DMS53 (cell line): ENCODE measurements at regions not wholly inside any gene's neighbourhood (a gene's known extent, or its start where the extent isn't known, plus 50 kb on each side); places are given as distances from the start of the nearest gene placed in this dataset.
"Not testable (repeated sequence)": the region's sequence is repeated elsewhere in the genome, so short reads cannot be mapped to it uniquely, and the experiment has no call there.

ENCODE experiments used
- DNase-seq: peaks from one replicate; lab custom pipeline; 2025; lab: John Stamatoyannopoulos, UW

DNA sequence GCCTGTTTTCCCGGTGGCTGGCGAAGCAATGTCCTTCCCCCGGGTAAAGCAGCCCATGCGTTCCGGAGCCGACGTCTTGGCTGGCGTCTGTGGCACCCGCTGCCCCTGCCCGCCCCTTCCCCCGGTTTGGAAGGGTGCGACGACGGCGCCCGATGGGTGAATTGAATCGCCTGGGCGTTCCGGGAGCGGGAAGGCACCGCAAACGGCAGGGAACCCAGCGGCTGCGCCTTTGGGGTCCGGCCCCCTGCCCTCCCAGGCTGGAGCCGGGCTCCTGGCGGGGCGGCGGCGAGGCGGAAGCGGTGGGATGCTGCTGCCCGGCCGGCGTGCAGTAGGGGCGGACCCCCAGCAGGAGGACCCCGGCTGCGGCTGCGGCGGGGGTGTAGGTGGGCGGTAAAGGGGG is 123.6 kb upstream of the RHOU start:
- not testable (repeated sequence) for DNase-seq

DNA sequence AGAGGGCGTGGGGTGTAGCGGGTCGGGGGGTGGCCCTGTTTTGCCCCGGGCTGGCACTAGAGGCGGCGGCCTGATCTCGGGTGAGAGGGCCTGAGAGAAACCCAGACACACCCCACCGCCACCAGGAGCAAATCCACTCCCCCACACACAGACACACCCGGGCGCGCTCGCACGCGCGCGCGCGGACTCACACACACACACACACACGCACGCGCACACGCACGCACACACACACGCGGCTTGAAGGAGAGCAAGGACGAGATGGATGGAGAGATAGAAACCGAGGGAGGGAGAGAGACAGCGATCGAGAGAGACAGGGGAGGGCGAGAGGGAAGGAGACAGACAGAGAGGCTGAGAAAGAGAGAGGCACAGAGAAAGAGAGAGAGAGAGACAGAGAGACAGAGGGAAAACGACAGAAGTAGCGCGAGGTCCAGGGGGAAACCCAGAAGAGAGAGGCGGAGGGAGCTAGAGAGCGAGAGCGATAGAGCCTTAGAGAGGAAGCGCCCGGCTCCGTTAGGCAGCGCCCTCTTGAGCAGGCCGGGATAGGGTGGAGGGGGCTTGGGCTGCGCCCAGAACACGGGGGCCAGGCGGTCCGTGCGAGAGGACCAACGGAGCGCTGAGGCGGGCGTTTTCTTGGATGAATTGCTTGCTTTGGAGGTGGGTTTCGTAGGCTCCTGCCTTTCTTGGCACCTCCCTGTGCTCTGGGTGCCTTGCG is 113.1 kb upstream of the RHOU start:
- not testable (repeated sequence) for DNase-seq

DNA sequence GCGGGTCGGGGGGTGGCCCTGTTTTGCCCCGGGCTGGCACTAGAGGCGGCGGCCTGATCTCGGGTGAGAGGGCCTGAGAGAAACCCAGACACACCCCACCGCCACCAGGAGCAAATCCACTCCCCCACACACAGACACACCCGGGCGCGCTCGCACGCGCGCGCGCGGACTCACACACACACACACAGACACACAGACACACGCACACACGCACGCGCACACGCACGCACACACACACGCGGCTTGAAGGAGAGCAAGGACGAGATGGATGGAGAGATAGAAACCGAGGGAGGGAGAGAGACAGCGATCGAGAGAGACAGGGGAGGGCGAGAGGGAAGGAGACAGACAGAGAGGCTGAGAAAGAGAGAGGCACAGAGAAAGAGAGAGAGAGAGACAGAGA is 108.8 kb upstream of the RHOU start:
- not testable (repeated sequence) for DNase-seq

DNA sequence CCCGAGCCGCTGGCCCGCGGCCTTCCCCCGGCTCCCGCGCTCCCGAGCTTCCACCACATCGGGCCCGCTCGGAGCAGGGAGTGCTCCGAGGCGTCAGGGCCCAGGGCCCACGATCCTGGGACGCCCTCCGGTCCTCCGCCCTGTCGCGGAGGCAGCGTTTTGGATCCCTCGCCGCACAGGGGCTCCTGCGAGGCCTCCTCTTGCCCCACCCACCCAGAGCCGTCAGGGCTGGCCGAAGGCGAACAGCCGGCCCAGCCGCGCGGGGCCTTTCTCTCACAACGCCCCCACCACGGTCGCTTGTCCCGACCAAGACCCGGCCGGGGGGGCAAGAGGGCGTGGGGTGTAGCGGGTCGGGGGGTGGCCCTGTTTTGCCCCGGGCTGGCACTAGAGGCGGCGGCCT is 102.4 kb upstream of the RHOU start:
- DNase-seq, result not testable (repeated sequence)

DNA sequence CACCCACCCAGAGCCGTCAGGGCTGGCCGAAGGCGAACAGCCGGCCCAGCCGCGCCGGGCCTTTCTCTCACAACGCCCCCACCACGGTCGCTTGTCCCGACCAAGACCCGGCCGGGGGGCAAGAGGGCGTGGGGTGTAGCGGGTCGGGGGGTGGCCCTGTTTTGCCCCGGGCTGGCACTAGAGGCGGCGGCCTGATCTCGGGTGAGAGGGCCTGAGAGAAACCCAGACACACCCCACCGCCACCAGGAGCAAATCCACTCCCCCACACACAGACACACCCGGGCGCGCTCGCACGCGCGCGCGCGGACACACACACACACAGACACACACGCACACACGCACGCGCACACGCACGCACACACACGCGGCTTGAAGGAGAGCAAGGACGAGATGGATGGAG is 100.0 kb upstream of the RHOU start:
- not testable (repeated sequence) for DNase-seq

DNA sequence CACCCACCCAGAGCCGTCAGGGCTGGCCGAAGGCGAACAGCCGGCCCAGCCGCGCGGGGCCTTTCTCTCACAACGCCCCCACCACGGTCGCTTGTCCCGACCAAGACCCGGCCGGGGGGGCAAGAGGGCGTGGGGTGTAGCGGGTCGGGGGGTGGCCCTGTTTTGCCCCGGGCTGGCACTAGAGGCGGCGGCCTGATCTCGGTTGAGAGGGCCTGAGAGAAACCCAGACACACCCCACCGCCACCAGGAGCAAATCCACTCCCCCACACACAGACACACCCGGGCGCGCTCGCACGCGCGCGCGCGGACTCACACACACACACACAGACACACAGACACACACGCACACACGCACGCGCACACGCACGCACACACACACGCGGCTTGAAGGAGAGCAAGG is 97.8 kb upstream of the RHOU start:
- DNase-seq, result not testable (repeated sequence)

DNA sequence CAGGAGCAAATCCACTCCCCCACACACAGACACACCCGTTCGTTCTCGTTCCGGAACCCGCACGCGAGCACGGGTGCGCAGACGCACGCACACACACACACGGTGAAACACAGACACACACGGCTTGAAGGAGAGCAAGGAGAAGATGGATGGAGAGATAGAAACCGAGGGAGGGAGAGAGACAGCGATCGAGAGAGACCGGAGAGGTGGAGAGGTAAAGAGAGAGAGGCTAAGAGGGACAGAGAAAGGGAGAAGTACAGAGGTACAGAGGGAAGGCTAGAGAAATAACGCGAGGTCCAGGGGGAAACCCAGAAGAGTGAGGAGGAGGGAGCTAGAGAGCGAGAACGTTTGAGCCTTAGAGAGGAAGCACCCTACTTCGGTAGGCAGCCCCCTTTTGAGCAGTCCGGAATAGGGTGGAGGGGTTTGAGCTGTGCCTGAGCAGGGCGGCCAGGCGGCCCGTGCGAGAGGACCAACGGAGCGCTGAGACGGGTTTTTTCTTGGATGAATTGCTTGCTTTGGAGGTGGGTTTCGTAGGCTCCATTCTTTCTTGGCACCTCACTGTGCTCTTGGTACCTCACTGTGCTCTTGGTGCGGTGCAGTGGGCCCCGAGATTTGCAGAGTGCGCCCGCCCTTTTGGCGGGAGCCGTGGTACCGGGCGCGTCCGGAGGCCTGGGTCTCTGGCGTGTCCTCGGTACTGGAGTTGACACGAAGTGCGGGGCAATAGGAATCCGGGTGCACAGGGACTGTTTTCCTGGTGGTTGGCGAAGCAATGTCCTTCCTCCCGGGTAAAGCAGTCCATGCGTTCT is 88.4 kb upstream of the RHOU start:
- DNase-seq, result peak; percentile 76

DNA sequence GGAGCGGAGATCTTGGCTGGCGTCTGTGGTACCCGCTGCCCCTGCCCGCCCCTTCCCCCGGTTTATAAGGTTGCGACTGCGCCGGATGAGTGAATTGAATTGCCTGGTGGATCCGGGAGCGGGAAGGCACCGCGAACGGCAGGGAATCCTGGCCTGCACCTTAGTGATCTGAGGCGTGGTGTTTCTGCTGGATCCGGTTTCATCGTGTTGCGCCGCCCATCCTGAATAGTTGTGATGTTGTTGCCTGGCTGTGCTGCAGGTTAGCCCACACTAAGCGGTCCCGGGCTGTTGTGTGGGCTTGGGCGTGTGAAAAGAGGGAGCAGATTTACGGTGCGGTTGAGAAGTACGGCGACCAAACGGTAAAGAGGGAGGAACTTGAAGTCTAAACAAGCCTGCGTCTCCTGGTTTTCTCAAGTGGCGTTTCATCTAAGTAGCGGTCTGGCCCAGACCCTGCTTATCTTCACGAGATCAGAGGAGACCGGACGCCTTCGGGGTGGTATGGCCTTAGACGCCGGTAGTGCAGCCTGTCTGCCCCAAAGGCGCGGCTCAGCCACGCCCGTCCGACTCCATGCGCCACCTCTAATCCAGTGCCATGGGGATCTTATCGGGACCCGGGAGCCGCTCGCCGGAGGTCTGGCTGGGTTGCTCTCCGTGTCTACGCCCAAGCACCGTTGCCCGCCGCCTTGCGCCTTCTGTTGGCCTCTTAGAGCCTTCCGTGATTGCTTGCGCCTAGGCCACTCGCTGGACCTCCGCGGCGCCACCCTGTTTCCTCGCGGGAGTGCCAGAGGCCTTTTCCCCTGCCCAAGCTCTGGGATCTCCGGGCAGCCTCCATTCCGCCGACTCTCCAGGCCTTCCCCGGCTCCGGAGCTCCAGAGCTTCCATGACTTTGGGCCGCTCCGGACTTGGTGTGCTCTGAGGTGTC is 87.5 kb upstream of the RHOU start:
- peak; percentile 79 for DNase-seq

DNA sequence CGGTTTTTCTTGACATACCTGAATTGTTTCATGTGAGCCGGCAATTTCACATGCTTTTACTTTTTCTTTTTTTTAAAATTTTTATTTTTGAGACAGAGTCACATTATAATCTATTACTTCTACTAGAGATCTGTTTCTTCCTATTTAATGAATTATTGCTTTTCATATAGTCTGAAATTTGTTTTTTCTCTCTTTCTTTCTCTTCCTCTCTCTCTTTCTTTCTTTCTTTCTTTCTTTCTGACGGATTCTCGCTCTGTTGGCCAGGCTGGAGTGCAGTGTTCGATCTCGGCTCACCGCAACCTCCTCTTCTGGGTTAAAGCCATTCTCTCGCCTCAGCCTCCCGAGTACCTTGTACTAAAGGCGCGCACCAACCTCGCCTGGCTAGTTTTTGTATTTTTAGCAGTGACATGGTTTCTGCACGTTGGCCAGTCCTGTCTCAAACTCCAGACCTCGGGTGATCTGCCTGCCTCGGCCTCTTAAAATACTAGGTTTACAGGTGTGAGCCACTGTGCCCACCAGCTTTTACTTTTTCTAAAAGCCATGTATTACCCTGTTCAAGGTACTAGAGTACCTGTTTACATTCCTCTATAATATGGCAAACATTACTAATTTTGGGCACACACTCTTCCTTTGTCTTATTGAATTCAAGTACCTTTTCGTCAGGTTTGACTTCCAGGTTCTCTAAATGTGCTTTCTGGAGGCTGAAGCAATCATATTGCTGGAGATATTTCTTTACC is 86.5 kb upstream of the RHOU start:
- DNase-seq, result no peak

DNA sequence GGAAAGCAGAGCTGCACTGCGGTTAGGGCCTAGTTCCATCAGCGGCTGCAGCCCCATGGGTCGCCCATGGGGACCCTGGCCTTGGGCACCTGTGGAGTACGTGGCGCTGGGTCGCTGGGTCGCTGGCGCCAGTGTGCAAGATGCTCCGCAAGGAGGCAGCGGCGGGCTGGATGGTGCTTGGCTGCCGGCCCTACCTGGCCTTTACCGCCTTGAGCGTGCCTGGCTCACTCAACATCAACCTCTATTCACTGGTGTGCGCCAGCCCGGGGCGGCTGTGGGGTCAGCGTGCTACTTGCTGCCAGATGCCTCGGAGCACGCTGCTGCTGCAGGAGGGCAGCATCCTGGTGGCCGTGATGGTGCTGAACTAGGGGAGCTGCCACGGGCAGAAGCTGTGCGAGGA is 85.1 kb upstream of the RHOU start:
- no peak for DNase-seq

DNA sequence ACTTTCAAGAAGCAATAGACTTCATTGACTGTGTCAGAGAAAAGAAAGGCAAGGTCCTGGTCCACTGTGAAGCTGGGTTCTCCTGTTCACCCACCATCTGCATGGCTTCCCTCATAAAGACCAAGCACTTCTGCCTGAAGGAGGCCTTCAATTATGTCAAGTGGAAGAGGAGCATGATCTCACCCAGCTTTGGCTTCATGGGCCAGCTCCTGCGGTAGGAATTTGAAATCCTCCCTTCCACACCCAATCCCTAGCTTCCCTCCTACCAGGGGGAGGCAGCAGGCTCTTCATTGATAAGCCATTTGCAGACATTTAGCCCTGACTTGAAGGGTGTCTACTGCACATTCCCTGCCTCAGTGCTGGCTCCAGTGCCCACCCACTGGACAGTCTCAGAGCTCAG is 84.3 kb upstream of the RHOU start:
- no peak for DNase-seq

DNA sequence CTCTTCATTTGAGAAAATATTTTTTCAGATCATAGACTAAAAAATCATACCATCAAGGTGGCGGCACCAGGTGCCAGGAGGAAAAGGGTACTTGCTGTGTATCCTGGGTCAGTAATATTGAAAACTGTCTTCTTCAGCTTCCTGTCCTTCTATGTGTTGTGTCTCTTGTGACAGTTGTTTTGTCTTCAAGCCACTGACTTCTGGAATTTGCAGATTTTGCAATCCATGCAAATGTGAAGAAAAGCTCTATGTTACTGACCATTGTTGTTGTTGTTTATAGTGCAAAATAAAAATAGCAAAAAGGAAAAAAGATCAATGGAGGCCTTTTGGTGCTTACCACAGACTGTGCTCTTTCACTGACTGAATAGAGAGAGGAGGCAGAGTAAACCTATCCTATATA is 83.2 kb upstream of the RHOU start:
- DNase-seq, result no peak

DNA sequence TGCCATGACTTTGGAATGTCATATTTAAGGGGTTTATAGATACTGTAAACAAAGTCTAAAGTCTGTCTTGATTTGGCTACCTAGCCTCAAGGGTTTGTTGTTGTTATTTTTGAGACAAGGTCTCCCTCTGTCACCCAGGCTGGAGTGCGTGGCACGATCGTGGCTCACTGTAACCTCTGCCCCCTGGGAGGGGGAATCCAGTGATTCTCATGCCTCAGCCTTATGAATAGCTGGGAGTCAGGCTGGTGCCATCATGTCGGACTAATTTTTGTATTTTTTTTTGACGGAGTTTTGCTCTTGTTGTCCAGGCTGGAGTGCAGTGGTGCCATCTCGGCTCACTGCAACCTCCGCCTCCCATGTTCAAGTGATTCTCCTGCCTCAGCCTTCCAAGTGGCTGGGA is 82.2 kb upstream of the RHOU start:
- not testable (repeated sequence) for DNase-seq

DNA sequence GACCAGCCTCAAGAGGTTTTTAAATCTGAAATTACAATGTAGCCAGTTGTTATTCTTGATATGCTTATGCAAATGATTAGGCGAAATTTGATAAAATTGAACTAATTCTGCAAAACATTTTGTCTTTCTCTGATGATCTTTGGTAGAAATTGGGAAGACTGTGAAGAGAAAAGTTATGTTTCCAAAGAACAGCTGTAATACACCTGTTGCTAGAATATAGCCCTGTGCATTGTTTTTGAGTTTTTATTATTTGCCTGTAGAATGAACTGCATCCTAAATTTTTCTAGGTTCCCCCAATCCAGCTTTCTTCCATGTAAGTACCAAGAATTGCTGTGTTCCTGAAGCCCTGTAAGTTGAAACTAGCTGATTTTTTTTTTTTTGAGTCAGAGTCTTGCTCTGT is 81.5 kb upstream of the RHOU start:
- DNase-seq, result no peak

DNA sequence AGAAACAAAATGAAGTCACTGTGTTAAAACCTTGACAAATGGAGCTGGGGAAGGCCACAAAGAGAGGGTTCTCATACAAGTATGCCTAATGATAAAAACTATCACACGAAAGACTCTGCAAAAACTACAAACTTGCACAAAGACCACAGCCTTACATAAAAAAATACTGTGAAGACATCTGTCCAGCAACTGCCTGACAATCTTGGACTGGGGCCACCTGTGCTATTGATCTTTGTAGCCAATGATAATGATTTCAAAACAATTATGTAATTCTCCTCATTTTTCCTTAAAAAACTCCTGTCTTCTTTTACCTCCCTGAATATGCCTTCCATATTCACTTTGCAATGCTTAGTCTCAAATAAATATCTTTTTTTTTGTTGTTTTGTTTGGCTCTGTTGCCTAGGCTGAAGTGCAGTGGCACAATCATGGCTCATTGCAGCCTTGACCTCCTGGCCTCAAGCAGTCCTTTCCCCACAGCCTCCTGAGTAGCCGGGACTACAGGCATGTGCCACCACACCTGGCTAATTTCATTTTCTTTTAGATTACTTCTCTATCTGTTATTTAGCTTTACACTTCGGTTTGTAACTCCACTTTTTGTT is 79.4 kb upstream of the RHOU start:
- no peak for DNase-seq

DNA sequence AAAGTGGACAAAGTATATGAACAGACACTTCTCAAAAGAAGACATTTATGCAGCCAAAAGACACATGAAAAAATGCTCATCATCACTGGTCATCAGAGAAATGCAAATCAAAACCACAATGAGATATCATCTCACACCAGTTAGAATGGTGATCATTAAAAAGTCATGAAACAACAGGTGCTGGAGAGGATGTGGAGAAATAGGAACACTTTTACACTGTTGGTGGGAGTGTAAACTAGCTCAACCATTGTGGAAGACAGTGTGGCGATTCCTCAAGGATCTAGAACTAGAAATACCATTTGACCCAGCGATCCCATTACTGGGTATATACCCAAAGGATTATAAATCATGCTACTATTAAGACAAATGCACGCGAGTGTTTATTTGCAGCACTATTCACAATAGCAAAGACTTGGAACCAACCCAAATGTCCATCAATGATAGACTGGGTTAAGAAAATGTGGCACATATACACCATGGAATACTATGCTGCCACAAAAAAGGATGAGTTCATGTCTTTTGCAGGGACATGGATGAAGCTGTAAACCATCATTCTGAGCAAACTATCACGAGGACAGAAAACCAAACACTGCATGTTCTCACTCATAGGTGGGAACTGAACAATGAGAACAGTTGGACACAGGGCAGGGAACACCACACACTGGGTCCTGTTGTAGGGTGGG is 73.1 kb upstream of the RHOU start:
- not testable (repeated sequence) for DNase-seq

DNA sequence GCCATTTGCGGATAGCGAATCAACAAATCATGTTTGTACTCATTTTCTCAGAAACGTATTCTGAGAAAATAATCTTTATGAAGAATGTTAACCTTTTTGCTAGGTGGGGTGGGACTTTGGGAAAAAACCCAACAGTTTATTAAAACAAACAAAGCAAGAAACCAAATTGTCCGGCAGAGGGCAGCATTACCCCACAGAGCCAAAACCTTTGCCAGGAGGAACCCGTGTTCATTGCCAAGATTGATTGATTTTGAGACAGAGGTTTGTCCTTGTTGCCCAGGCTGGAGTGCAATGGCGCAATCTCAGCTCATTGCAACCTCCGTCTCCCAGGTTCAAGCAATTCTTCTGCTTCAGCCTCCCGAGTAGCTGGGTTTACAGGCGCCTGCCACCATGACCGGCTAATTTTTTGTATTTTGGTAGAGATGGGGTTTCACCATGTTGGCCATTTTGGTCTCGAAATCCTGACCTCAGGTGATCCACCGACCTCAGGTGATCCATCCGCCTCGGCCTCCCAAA is 70.8 kb upstream of the RHOU start:
- peak; percentile 85 for DNase-seq

DNA sequence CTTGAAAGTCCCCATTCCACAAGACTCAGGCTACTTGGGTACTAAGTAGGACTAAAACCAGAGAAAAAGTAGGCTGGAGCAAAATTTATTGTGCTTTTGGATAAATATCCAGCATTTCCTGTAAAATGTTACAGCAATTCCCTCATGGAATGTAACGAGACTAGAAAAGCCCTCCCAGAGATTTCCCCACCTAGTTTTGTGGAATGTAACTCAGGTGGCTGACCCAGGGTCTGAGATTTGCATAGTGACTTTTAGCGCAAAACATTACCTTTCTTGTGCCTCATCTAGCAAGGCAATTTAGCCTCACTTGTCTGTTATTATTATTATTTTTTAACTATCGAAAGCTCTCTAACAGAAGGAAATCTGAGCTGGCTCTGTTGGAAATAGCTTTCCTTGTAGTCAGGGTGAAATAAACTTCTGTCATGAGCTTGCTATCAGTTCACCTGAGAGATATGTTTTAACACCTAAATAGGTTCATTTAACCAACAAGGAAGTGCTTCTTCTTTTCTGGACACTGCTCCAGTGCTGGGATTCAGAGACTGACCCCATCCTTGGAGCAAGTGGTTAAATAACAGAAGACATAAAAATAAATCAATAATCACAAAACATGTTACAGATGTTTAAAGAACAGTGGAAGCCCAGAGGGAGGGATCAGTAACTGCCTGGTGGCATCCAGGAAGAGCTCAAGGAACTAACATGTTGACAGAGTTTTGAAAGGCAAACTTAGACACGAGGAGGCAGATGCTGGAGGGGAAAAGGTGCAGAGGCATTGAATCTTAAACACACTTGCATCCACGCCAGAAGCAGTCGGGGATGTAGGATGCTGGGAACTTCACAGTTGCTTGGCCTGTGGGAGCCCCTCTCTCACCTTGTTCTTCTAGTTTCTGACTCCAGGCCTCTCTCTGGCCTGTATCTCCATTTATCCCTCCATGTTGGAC is 68.3 kb upstream of the RHOU start:
- DNase-seq, result no peak

DNA sequence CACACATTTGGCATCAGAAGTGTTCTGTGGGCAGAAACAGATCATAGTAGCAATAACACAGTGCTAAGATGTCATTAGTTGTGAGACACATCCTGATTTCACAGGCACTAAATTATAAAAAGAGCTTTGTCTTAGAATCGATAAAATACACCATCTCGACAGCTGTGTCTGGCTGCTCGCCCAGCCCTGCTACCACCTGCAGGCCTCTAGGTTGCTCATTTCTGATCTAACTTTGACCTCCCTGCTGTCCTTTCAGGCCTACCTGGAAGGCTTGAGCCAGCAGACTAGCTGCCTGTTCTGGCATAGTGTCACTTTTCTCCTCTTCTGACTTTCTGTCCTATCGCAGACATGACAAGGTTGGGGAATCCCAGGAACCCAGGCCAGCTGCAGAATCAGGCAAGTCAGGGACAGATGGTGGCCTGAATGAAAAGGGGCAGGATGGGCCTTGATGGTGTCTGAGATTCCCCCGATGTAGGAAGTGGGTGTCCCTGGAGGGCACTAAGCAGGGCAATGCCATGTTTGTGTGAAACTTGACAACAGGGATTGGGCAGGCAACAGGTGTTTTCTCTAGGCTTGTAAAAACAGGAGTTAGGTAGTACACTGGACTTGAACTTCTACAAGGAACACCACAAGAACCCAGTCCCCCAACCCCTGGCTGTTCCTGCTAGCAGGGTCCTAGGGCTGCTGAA is 66.6 kb upstream of the RHOU start:
- DNase-seq, result no peak
